SKM-1 treated with dmso at 0.1 percent for 144 hours (cell line): ENCODE measurements at regions not wholly inside any gene's neighbourhood (a gene's known extent, or its start where the extent isn't known, plus 50 kb on each side); places are given as distances from the start of the nearest gene placed in this dataset.

Experiments used
- DNase-seq: peaks from one replicate; lab custom pipeline; 2025; ENCODE audit not compliant: unreplicated experiment; lab: John Stamatoyannopoulos, UW

- DNase-seq, result no peak
Measured at GRCh38 chr14:22079766-22080165, 406.1 kb upstream of the OR4E1 start.

- no peak for DNase-seq
Measured at GRCh38 chr14:22073801-22074200, 400.2 kb upstream of the OR4E1 start.

GRCh38 chr14:22071006-22071405 is 397.4 kb upstream of the OR4E1 start:
- peak; percentile 18 for DNase-seq

- DNase-seq, result no peak
Measured at GRCh38 chr14:22070119-22070982, 396.7 kb upstream of the OR4E1 start.

- no peak for DNase-seq
Measured at GRCh38 chr14:22065347-22065746, 391.7 kb upstream of the OR4E1 start.

GRCh38 chr14:22059201-22059600 is 385.6 kb upstream of the OR4E1 start:
- no peak for DNase-seq

- no peak for DNase-seq
Measured at GRCh38 chr14:22052795-22053194, 379.2 kb upstream of the OR4E1 start.

- DNase-seq, result no peak
Measured at GRCh38 chr14:22047115-22047514, 373.5 kb upstream of the OR4E1 start.

- no peak for DNase-seq
Measured at GRCh38 chr14:22046063-22046462, 372.4 kb upstream of the OR4E1 start.

- no peak for DNase-seq
Measured at GRCh38 chr14:22044193-22044592, 370.6 kb upstream of the OR4E1 start.

GRCh38 chr14:22040781-22041125 is 367.1 kb upstream of the OR4E1 start:
- DNase-seq, result no peak

GRCh38 chr14:22039938-22040780 is 366.5 kb upstream of the OR4E1 start:
- no peak for DNase-seq

GRCh38 chr14:22036541-22037239 is 363.1 kb upstream of the OR4E1 start:
- DNase-seq, result no peak

GRCh38 chr14:22026527-22026926 is 352.9 kb upstream of the OR4E1 start:
- DNase-seq, result no peak

- no peak for DNase-seq
Measured at GRCh38 chr14:22025879-22026278, 352.3 kb upstream of the OR4E1 start.

GRCh38 chr14:22024137-22024536 is 350.5 kb upstream of the OR4E1 start:
- DNase-seq, result no peak

GRCh38 chr14:22018890-22019289 is 345.3 kb upstream of the OR4E1 start:
- no peak for DNase-seq

GRCh38 chr14:22012452-22012851 is 338.8 kb upstream of the OR4E1 start:
- no peak for DNase-seq

GRCh38 chr14:22011253-22011642 is 337.6 kb upstream of the OR4E1 start:
- DNase-seq, result no peak

- DNase-seq, result no peak
Measured at GRCh38 chr14:22010545-22011252, 337.1 kb upstream of the OR4E1 start.

GRCh38 chr14:22008766-22009165 is 335.1 kb upstream of the OR4E1 start:
- no peak for DNase-seq
